ELF-1 (cell line): ENCODE measurements at regions not wholly inside any gene's neighbourhood (a gene's known extent, or its start where the extent isn't known, plus 50 kb on each side); places are given as distances from the start of the nearest gene placed in this dataset.

ENCODE experiments used
- DNase-seq: peaks from one replicate; pipeline ENCODE4 v3.0.0-alpha.2; 2016; ENCODE audit warnings: low read depth, low spot score

GRCh38 chr11:96607864-96608558 lies 218.2 kb downstream of the JRKL start:
- no peak for DNase-seq

GRCh38 chr11:96614101-96614500 lies 224.3 kb downstream of the JRKL start:
- no peak for DNase-seq

GRCh38 chr11:96614846-96615245 lies 225.0 kb downstream of the JRKL start:
- DNase-seq: peak; percentile 52

- no peak for DNase-seq
These were observed 230.7 kb downstream of the JRKL start for GRCh38 chr11:96620464-96621044.

GRCh38 chr11:96621161-96621560 lies 231.3 kb downstream of the JRKL start:
- DNase-seq: no peak

- no peak for DNase-seq
These were observed 232.3 kb downstream of the JRKL start for GRCh38 chr11:96622026-96622634.

- DNase-seq: no peak
These were observed 234.3 kb downstream of the JRKL start for GRCh38 chr11:96624126-96624525.

GRCh38 chr11:96627376-96627775 lies 237.6 kb downstream of the JRKL start:
- DNase-seq: no peak

GRCh38 chr11:96635655-96636054 lies 245.8 kb downstream of the JRKL start:
- no peak for DNase-seq

GRCh38 chr11:96641261-96641660 lies 251.4 kb downstream of the JRKL start:
- DNase-seq: no peak

- no peak for DNase-seq
These were observed 252.8 kb downstream of the JRKL start for GRCh38 chr11:96642583-96642982.

GRCh38 chr11:96643173-96643572 lies 253.4 kb downstream of the JRKL start:
- DNase-seq: no peak

GRCh38 chr11:96647621-96648020 lies 257.8 kb downstream of the JRKL start:
- no peak for DNase-seq

- peak; percentile 6 for DNase-seq
These were observed 259.2 kb downstream of the JRKL start for GRCh38 chr11:96648991-96649390.

- no peak for DNase-seq
These were observed 262.7 kb downstream of the JRKL start for GRCh38 chr11:96652516-96652915.

GRCh38 chr11:96655474-96655873 lies 265.7 kb downstream of the JRKL start:
- no peak for DNase-seq

- DNase-seq: no peak
These were observed 268.6 kb downstream of the JRKL start for GRCh38 chr11:96658436-96658835.

- no peak for DNase-seq
These were observed 274.3 kb downstream of the JRKL start for GRCh38 chr11:96664110-96664509.

GRCh38 chr11:96680211-96681018 lies 290.6 kb downstream of the JRKL start:
- no peak for DNase-seq

- DNase-seq: no peak
These were observed 291.4 kb downstream of the JRKL start for GRCh38 chr11:96681019-96681716.

- no peak for DNase-seq
These were observed 304.5 kb downstream of the JRKL start for GRCh38 chr11:96694338-96694737.

GRCh38 chr11:96696731-96697130 lies 306.9 kb downstream of the JRKL start:
- no peak for DNase-seq
